Liver (tissue), 8 donors: ENCODE measurements at regions not wholly inside any gene's neighbourhood (a gene's known extent, or its start where the extent isn't known, plus 50 kb on each side); places are given as distances from the start of the nearest gene placed in this dataset.

Experiments used
- DNase-seq: peaks from one replicate; pipeline ENCODE4 v3.0.0-alpha.2; 2017; ENCODE audit warnings: low spot score
- H3K27ac ChIP-seq, 2 donors: one replicate each; pipeline ENCODE4 v1.7.0; 2013; ENCODE audit warnings: inconsistent platforms in 2 of 2, low read length in 2 of 2, control low read depth in 1 of 2, low read depth in 1 of 2, mild to moderate bottlenecking in 1 of 2
- H3K27me3 ChIP-seq, 4 donors: one replicate each; pipeline versions ENCODE4 v1.6.1 to v1.7.0; 2013; ENCODE audit warnings: low read length in 3 of 4, inconsistent platforms in 1 of 4, mild to moderate bottlenecking in 1 of 4, moderate library complexity in 1 of 4; ENCODE audit not compliant: control insufficient read depth in 4 of 4, insufficient read depth in 4 of 4
- H3K36me3 ChIP-seq, 4 donors: one replicate each; pipeline versions ENCODE4 v1.6.1 to v1.7.0; 2013; ENCODE audit warnings: low read length in 3 of 4, mild to moderate bottlenecking in 3 of 4, low read depth in 1 of 4, moderate library complexity in 1 of 4; ENCODE audit not compliant: control insufficient read depth in 4 of 4, insufficient read depth in 3 of 4
- H3K4me1 ChIP-seq, 4 donors: one replicate each; pipeline versions ENCODE4 v1.6.1 to v1.7.0; 2013; ENCODE audit warnings: low read length in 3 of 4, mild to moderate bottlenecking in 3 of 4, moderate library complexity in 1 of 4; ENCODE audit not compliant: control insufficient read depth in 4 of 4, insufficient read depth in 4 of 4
- H3K4me3 ChIP-seq, 3 donors: one replicate each; pipeline versions ENCODE4 v1.6.1 to v1.7.0; 2013; ENCODE audit warnings: low read length in 3 of 3, control low read depth in 1 of 3, low read depth in 1 of 3, mild to moderate bottlenecking in 1 of 3
- H3K9ac ChIP-seq, 2 donors: one replicate each; pipeline ENCODE4 v1.7.0; 2013; ENCODE audit warnings: low read length in 2 of 2, mild to moderate bottlenecking in 2 of 2, moderate library complexity in 2 of 2, control low read depth in 1 of 2, low read depth in 1 of 2
- H3K9me3 ChIP-seq, 4 donors: one replicate each; pipeline versions ENCODE4 v1.6.1 to v1.7.0; 2013; ENCODE audit warnings: low read length in 3 of 4; ENCODE audit not compliant: control insufficient read depth in 4 of 4
- ATF3 ChIP-seq: IDR thresholded peaks from 2 replicates; pipeline ENCODE4 v1.6.1; 2016; ENCODE audit warnings: antibody characterized with exemption
- CTCF ChIP-seq: fragments of 150-350 bp; IDR thresholded peaks from 2 replicates; pipeline ENCODE4 v1.5.1; 2017; ENCODE audit warnings: improper control_type of control experiment, low read depth, low read length; ENCODE audit not compliant: missing input control
- EGR1 ChIP-seq, 2 donors: IDR thresholded peaks; 2 replicates each; pipeline ENCODE4 v1.6.1; 2016 to 2018; ENCODE audit warnings: antibody characterized with exemption in 2 of 2, low read depth in 2 of 2
- FOXA1 ChIP-seq: IDR thresholded peaks from 2 replicates; pipeline ENCODE4 v1.6.1; 2016; ENCODE audit warnings: antibody characterized with exemption
- FOXA2 ChIP-seq: IDR thresholded peaks from 2 replicates; pipeline ENCODE4 v1.6.1; 2016; ENCODE audit warnings: antibody characterized with exemption
- GABPA ChIP-seq, 2 donors: IDR thresholded peaks in 1 of 2; conservative IDR thresholded peaks in 1 of 2; 2 replicates each; pipeline ENCODE4 v1.6.1; 2016; ENCODE audit warnings: antibody characterized with exemption in 2 of 2, mild to moderate bottlenecking in 1 of 2, moderate library complexity in 1 of 2
- HNF4A ChIP-seq, 2 donors: conservative IDR thresholded peaks; 2 replicates each; pipeline ENCODE4 v1.6.1; 2016; ENCODE audit warnings: antibody characterized with exemption in 2 of 2, mild to moderate bottlenecking in 2 of 2
- HNF4G ChIP-seq: IDR thresholded peaks from 2 replicates; pipeline ENCODE4 v1.6.1; 2016; ENCODE audit warnings: antibody characterized with exemption
- NR2F2 ChIP-seq: IDR thresholded peaks from 2 replicates; pipeline ENCODE4 v1.6.1; 2016; ENCODE audit warnings: antibody characterized with exemption
- RAD21 ChIP-seq, 2 donors: IDR thresholded peaks; 2 replicates each; pipeline ENCODE4 v1.6.1; 2016; ENCODE audit warnings: antibody characterized with exemption in 2 of 2, mild to moderate bottlenecking in 2 of 2
- REST ChIP-seq: IDR thresholded peaks from 2 replicates; pipeline ENCODE4 v1.6.1; 2016; ENCODE audit warnings: antibody characterized with exemption, mild to moderate bottlenecking
- RXRA ChIP-seq, 2 donors: IDR thresholded peaks; 2 replicates each; pipeline ENCODE4 v1.6.1; 2017 to 2018; ENCODE audit warnings: antibody characterized with exemption in 2 of 2, mild to moderate bottlenecking in 1 of 2
- SP1 ChIP-seq: IDR thresholded peaks from 2 replicates; pipeline ENCODE4 v1.6.1; 2018; ENCODE audit warnings: antibody characterized with exemption, mild to moderate bottlenecking
- TAF1 ChIP-seq: conservative IDR thresholded peaks from 2 replicates; pipeline ENCODE4 v1.6.1; 2016; ENCODE audit warnings: antibody characterized with exemption, mild to moderate bottlenecking
- YY1 ChIP-seq: IDR thresholded peaks from 2 replicates; pipeline ENCODE4 v1.6.1; 2016; ENCODE audit warnings: antibody characterized with exemption, mild to moderate bottlenecking
- WGBS: extraction: QIAGEN DNeasy Blood & Tissue Kit; methylation state at CpG from one replicate; pipeline ENCODE4 v1.1.7; 2013; 5-methylcytosine and 5-hydroxymethylcytosine counted together
- TF ChIP-seq, protein P1 (sequence below): IDR thresholded peaks from 2 replicates; pipeline ENCODE4 v1.6.1; 2016; ENCODE audit warnings: antibody characterized with exemption
- TF ChIP-seq, protein P2 (sequence below): IDR thresholded peaks from 2 replicates; pipeline ENCODE4 v1.6.1; 2016; ENCODE audit warnings: antibody characterized with exemption
- donor health status: healthy.
- donor health status: healthy.
- donor health status: healthy.
- donor health status: healthy.
- donor health status: healthy.

DNA sequence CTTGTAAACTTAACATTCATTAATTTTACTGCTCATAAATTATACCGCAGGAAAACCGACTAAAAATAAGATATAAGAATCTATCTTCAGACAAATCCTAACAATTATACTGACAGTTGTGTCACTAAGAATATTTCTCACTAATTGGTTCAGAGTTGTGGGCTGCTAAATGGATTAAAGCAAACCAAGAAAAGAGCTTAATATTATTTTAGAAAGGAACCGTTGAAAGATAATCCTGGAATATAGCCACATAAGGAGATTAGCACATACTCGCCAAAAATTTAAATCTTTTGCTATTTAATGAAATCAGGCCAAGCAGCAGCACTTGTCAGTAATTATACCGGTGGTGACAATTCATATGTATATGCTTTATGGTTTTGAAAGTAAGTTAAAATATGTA is 132.8 kb downstream of the SLIT2 start:
- WGBS: 73% methylated on average over 5 of the region's 5 CpGs
- Histone ChIP-seq H3K4me3 (no peak overlapping the region), H3K27ac (no peak overlapping the region), H3K27me3 (no peaks in the 10 kb centered on the region), H3K9ac (no peak overlapping the region), H3K36me3 (no peaks in the 10 kb centered on the region), H3K4me1 (no peaks in the 10 kb centered on the region), H3K9me3 (no peaks in the 10 kb centered on the region)
- no peak for DNase-seq
- TF ChIP-seq HNF4A (conservative IDR thresholded peaks at IDR 0.05): no peak
- TF ChIP-seq ATF3: no peak
- TF ChIP-seq, protein P1, sequence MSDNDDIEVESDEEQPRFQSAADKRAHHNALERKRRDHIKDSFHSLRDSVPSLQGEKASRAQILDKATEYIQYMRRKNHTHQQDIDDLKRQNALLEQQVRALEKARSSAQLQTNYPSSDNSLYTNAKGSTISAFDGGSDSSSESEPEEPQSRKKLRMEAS: no peak
- TF ChIP-seq SP1: no peak
- no peak for TF ChIP-seq GABPA (IDR thresholded peaks at IDR 0.05 in 1 of 2, conservative IDR thresholded peaks at IDR 0.05 in 1 of 2)
- TF ChIP-seq REST: no peak
- TF ChIP-seq RXRA (IDR thresholded peaks at IDR 0.05): no peak
- no peak for TF ChIP-seq FOXA2
- no peak for TF ChIP-seq RAD21 (IDR thresholded peaks at IDR 0.05)
- no peak for TF ChIP-seq YY1

DNA sequence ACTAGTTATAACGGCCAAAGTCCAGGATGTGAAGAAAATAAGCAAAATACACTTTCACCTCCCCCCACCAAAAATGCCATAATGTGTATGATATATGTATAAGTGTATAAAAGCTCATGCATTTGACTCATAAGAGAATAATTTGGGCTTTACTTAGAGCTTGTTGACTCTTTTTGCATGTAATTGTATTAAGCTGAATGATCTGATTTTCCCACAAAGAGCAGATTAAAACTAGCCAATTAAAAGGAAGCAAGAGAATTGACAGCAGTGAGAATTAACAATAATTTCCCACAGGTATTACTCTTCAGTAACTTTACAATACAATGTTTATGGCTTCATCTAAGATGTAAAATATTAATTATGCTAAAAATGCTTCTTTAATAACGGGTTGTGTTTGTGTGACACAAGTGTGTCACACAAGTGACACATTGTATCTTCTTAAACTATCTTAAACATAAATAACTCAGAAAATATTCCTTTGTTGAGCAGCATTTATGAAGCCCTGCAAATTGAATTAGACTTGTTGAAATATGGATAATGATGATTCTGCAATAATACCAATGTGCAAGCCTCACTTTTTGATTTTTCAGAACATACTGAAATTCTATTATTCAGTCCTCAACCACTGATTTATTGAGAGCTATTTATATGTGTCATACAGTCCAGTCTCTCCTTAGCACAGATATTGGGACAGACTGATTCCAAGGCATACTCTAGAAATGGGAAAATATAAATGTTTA is 134.5 kb downstream of the SLIT2 start:
- Histone ChIP-seq H3K27me3 (no peaks in the 10 kb centered on the region), H3K27ac (no peak overlapping the region), H3K4me3 (no peak overlapping the region), H3K9me3 (no peaks in the 10 kb centered on the region), H3K36me3 (no peaks in the 10 kb centered on the region), H3K9ac (no peak overlapping the region), H3K4me1 (no peaks in the 10 kb centered on the region)
- TF ChIP-seq YY1 (no peak), ATF3 (no peak), FOXA2 (no peak), NR2F2 (no peak), SP1 (no peak), CTCF (no peak), RAD21 (IDR thresholded peaks at IDR 0.05) (no peak), TAF1 (no peak), RXRA (IDR thresholded peaks at IDR 0.05) (no peak), HNF4A (conservative IDR thresholded peaks at IDR 0.05) (no peak), FOXA1 (no peak), REST (no peak), EGR1 (IDR thresholded peaks at IDR 0.05; ENCODE audit: low read depth in 2 of 2) (no peak), HNF4G (no peak), GABPA (IDR thresholded peaks at IDR 0.05 in 1 of 2, conservative IDR thresholded peaks at IDR 0.05 in 1 of 2) (no peak)
- TF ChIP-seq, protein P1: no peak
- TF ChIP-seq, protein P2, sequence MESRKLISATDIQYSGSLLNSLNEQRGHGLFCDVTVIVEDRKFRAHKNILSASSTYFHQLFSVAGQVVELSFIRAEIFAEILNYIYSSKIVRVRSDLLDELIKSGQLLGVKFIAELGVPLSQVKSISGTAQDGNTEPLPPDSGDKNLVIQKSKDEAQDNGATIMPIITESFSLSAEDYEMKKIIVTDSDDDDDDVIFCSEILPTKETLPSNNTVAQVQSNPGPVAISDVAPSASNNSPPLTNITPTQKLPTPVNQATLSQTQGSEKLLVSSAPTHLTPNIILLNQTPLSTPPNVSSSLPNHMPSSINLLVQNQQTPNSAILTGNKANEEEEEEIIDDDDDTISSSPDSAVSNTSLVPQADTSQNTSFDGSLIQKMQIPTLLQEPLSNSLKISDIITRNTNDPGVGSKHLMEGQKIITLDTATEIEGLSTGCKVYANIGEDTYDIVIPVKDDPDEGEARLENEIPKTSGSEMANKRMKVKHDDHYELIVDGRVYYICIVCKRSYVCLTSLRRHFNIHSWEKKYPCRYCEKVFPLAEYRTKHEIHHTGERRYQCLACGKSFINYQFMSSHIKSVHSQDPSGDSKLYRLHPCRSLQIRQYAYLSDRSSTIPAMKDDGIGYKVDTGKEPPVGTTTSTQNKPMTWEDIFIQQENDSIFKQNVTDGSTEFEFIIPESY: no peak
- 52% methylated on average over 2 of the region's 2 CpGs for WGBS
- DNase-seq: no peak
